Liver (tissue), 8 donors: ENCODE measurements at regions not wholly inside any gene's neighbourhood (a gene's known extent, or its start where the extent isn't known, plus 50 kb on each side); places are given as distances from the start of the nearest gene placed in this dataset.

Experiments
- DNase-seq: peaks from one replicate; pipeline ENCODE4 v3.0.0-alpha.2; 2017; ENCODE audit warnings: low spot score
- H3K27ac ChIP-seq, 2 donors: one replicate each; pipeline ENCODE4 v1.7.0; 2013; ENCODE audit warnings: inconsistent platforms in 2 of 2, low read length in 2 of 2, control low read depth in 1 of 2, low read depth in 1 of 2, mild to moderate bottlenecking in 1 of 2
- H3K27me3 ChIP-seq, 4 donors: one replicate each; pipeline versions ENCODE4 v1.6.1 to v1.7.0; 2013; ENCODE audit warnings: low read length in 3 of 4, inconsistent platforms in 1 of 4, mild to moderate bottlenecking in 1 of 4, moderate library complexity in 1 of 4; ENCODE audit not compliant: control insufficient read depth in 4 of 4, insufficient read depth in 4 of 4
- H3K36me3 ChIP-seq, 4 donors: one replicate each; pipeline versions ENCODE4 v1.6.1 to v1.7.0; 2013; ENCODE audit warnings: low read length in 3 of 4, mild to moderate bottlenecking in 3 of 4, low read depth in 1 of 4, moderate library complexity in 1 of 4; ENCODE audit not compliant: control insufficient read depth in 4 of 4, insufficient read depth in 3 of 4
- H3K4me1 ChIP-seq, 4 donors: one replicate each; pipeline versions ENCODE4 v1.6.1 to v1.7.0; 2013; ENCODE audit warnings: low read length in 3 of 4, mild to moderate bottlenecking in 3 of 4, moderate library complexity in 1 of 4; ENCODE audit not compliant: control insufficient read depth in 4 of 4, insufficient read depth in 4 of 4
- H3K4me3 ChIP-seq, 3 donors: one replicate each; pipeline versions ENCODE4 v1.6.1 to v1.7.0; 2013; ENCODE audit warnings: low read length in 3 of 3, control low read depth in 1 of 3, low read depth in 1 of 3, mild to moderate bottlenecking in 1 of 3
- H3K9ac ChIP-seq, 2 donors: one replicate each; pipeline ENCODE4 v1.7.0; 2013; ENCODE audit warnings: low read length in 2 of 2, mild to moderate bottlenecking in 2 of 2, moderate library complexity in 2 of 2, control low read depth in 1 of 2, low read depth in 1 of 2
- H3K9me3 ChIP-seq, 4 donors: one replicate each; pipeline versions ENCODE4 v1.6.1 to v1.7.0; 2013; ENCODE audit warnings: low read length in 3 of 4; ENCODE audit not compliant: control insufficient read depth in 4 of 4
- ATF3 ChIP-seq: IDR thresholded peaks from 2 replicates; pipeline ENCODE4 v1.6.1; 2016; ENCODE audit warnings: antibody characterized with exemption
- CTCF ChIP-seq: fragments of 150-350 bp; IDR thresholded peaks from 2 replicates; pipeline ENCODE4 v1.5.1; 2017; ENCODE audit warnings: improper control_type of control experiment, low read depth, low read length; ENCODE audit not compliant: missing input control
- EGR1 ChIP-seq, 2 donors: IDR thresholded peaks; 2 replicates each; pipeline ENCODE4 v1.6.1; 2016 to 2018; ENCODE audit warnings: antibody characterized with exemption in 2 of 2, low read depth in 2 of 2
- FOXA1 ChIP-seq: IDR thresholded peaks from 2 replicates; pipeline ENCODE4 v1.6.1; 2016; ENCODE audit warnings: antibody characterized with exemption
- FOXA2 ChIP-seq: IDR thresholded peaks from 2 replicates; pipeline ENCODE4 v1.6.1; 2016; ENCODE audit warnings: antibody characterized with exemption
- GABPA ChIP-seq, 2 donors: IDR thresholded peaks in 1 of 2; conservative IDR thresholded peaks in 1 of 2; 2 replicates each; pipeline ENCODE4 v1.6.1; 2016; ENCODE audit warnings: antibody characterized with exemption in 2 of 2, mild to moderate bottlenecking in 1 of 2, moderate library complexity in 1 of 2
- HNF4A ChIP-seq, 2 donors: conservative IDR thresholded peaks; 2 replicates each; pipeline ENCODE4 v1.6.1; 2016; ENCODE audit warnings: antibody characterized with exemption in 2 of 2, mild to moderate bottlenecking in 2 of 2
- HNF4G ChIP-seq: IDR thresholded peaks from 2 replicates; pipeline ENCODE4 v1.6.1; 2016; ENCODE audit warnings: antibody characterized with exemption
- JUND ChIP-seq, 2 donors: IDR thresholded peaks; 2 replicates each; pipeline ENCODE4 v1.6.1; 2016; ENCODE audit warnings: antibody characterized with exemption in 2 of 2
- MAX ChIP-seq: IDR thresholded peaks from 2 replicates; pipeline ENCODE4 v1.6.1; 2016; ENCODE audit warnings: antibody characterized with exemption
- NR2F2 ChIP-seq: IDR thresholded peaks from 2 replicates; pipeline ENCODE4 v1.6.1; 2016; ENCODE audit warnings: antibody characterized with exemption
- RAD21 ChIP-seq, 2 donors: IDR thresholded peaks; 2 replicates each; pipeline ENCODE4 v1.6.1; 2016; ENCODE audit warnings: antibody characterized with exemption in 2 of 2, mild to moderate bottlenecking in 2 of 2
- RXRA ChIP-seq, 2 donors: IDR thresholded peaks; 2 replicates each; pipeline ENCODE4 v1.6.1; 2017 to 2018; ENCODE audit warnings: antibody characterized with exemption in 2 of 2, mild to moderate bottlenecking in 1 of 2
- SP1 ChIP-seq: IDR thresholded peaks from 2 replicates; pipeline ENCODE4 v1.6.1; 2018; ENCODE audit warnings: antibody characterized with exemption, mild to moderate bottlenecking
- TAF1 ChIP-seq: conservative IDR thresholded peaks from 2 replicates; pipeline ENCODE4 v1.6.1; 2016; ENCODE audit warnings: antibody characterized with exemption, mild to moderate bottlenecking
- YY1 ChIP-seq: IDR thresholded peaks from 2 replicates; pipeline ENCODE4 v1.6.1; 2016; ENCODE audit warnings: antibody characterized with exemption, mild to moderate bottlenecking
- WGBS: extraction: QIAGEN DNeasy Blood & Tissue Kit; methylation state at CpG from one replicate; pipeline ENCODE4 v1.1.7; 2013; 5-methylcytosine and 5-hydroxymethylcytosine counted together
- donor health status: healthy.
- donor health status: healthy.
- donor health status: healthy.
- donor health status: healthy.
- donor health status: healthy.

GRCh38 chr21:27673581-27673980 lies 706.7 kb upstream of the ADAMTS5 start:
- TF ChIP-seq HNF4A (conservative IDR thresholded peaks at IDR 0.05) (no peak), RAD21 (IDR thresholded peaks at IDR 0.05) (no peak), FOXA2 (no peak), JUND (IDR thresholded peaks at IDR 0.05) (no peak), FOXA1 (no peak), HNF4G (no peak), MAX (no peak), YY1 (no peak), NR2F2 (no peak), SP1 (no peak), GABPA (IDR thresholded peaks at IDR 0.05 in 1 of 2, conservative IDR thresholded peaks at IDR 0.05 in 1 of 2) (no peak)

GRCh38 chr21:27671207-27671606 lies 704.3 kb upstream of the ADAMTS5 start:
- H3K27me3 ChIP-seq, result no peaks in the 10 kb centered on the region
- H3K9ac ChIP-seq, result no peak overlapping the region
- no peaks in the 10 kb centered on the region for H3K4me1 ChIP-seq
- H3K9me3 ChIP-seq, result no peaks in the 10 kb centered on the region
- no peak for DNase-seq
- 48% methylated on average over 1 of the region's 1 CpG for WGBS
- no peak overlapping the region for H3K4me3 ChIP-seq
- TF ChIP-seq ATF3 (no peak), RXRA (IDR thresholded peaks at IDR 0.05) (no peak), HNF4A (conservative IDR thresholded peaks at IDR 0.05) (no peak), JUND (IDR thresholded peaks at IDR 0.05) (no peak), YY1 (no peak), GABPA (IDR thresholded peaks at IDR 0.05 in 1 of 2, conservative IDR thresholded peaks at IDR 0.05 in 1 of 2) (no peak), TAF1 (no peak), SP1 (no peak), NR2F2 (no peak), EGR1 (IDR thresholded peaks at IDR 0.05; ENCODE audit: low read depth in 2 of 2) (no peak), CTCF (no peak), HNF4G (no peak)
- H3K27ac ChIP-seq, result no peak overlapping the region
- H3K36me3 ChIP-seq, result no peaks in the 10 kb centered on the region

More at GRCh38 chr21:27673581-27673980, 706.7 kb upstream of the ADAMTS5 start:
- no peak overlapping the region for H3K4me3 ChIP-seq
- no peak overlapping the region for H3K9ac ChIP-seq
- no peaks in the 10 kb centered on the region for H3K4me1 ChIP-seq
- DNase-seq, result no peak
- no peaks in the 10 kb centered on the region for H3K36me3 ChIP-seq
- H3K27me3 ChIP-seq, result no peaks in the 10 kb centered on the region
- H3K27ac ChIP-seq, result no peak overlapping the region
- H3K9me3 ChIP-seq, result no peaks in the 10 kb centered on the region

- Histone ChIP-seq H3K27ac (no peak overlapping the region), H3K36me3 (no peaks in the 10 kb centered on the region), H3K9ac (no peak overlapping the region), H3K4me3 (no peak overlapping the region), H3K4me1 (no peaks in the 10 kb centered on the region), H3K27me3 (peaks cover 0 to 3% (median 0%) of the 10 kb centered on the region in 4 donors), H3K9me3 (no peaks in the 10 kb centered on the region)
- TF ChIP-seq EGR1 (IDR thresholded peaks at IDR 0.05; ENCODE audit: low read depth in 2 of 2) (no peak), JUND (IDR thresholded peaks at IDR 0.05) (no peak), RAD21 (IDR thresholded peaks at IDR 0.05) (no peak), FOXA2 (no peak), HNF4A (conservative IDR thresholded peaks at IDR 0.05) (no peak)
- DNase-seq, result no peak
- 80% methylated on average over 2 of the region's 2 CpGs for WGBS
These were observed 686.6 kb upstream of the ADAMTS5 start for GRCh38 chr21:27653481-27653880.
